H1 (cell line): ENCODE measurements at regions not wholly inside any gene's neighbourhood (a gene's known extent, or its start where the extent isn't known, plus 50 kb on each side); places are given as distances from the start of the nearest gene placed in this dataset.

Source experiments
- CTCF ChIA-PET: fragments of 300-600 bp; sonication (Branson Sonifier 250); formaldehyde crosslinking; loops from one replicate; lab custom pipeline; 2021; ENCODE audit not compliant: partially characterized antibody; lab: Charles Lee
- POLR2A ChIA-PET: fragments of 300-600 bp; sonication (Branson Sonifier 250); formaldehyde crosslinking; loops from one replicate; lab custom pipeline; 2021; ENCODE audit warnings: inconsistent platforms; ENCODE audit not compliant: partially characterized antibody; lab: Charles Lee
- DNase-seq, 2 experiments: peaks; one replicate each; pipeline versions ENCODE4 v3.0.0 to v3.0.0-alpha.2; 2010 to 2022; ENCODE audit warnings: low spot score in 2 of 2, low read depth in 1 of 2, mixed read lengths in 1 of 2
- FAIRE-seq: peaks from 2 replicates; lab custom pipeline; 2011; peaks lifted over from hg19 to GRCh38; lab: Jason Lieb, UNC
- H2AFZ ChIP-seq: 2 replicates; pipeline ENCODE4 v1.8.1; 2012; ENCODE audit warnings: low read length, inconsistent platforms
- H2AK5ac ChIP-seq: 2 replicates; pipeline ENCODE4 v1.6.1; 2013; ENCODE audit warnings: low read depth, low read length
- H2BK120ac ChIP-seq: replicated peaks from 2 replicates; pipeline ENCODE3; 2013; ENCODE audit warnings: low read depth, low read length, inconsistent platforms
- H2BK12ac ChIP-seq: 2 replicates; pipeline ENCODE4 v1.6.1; 2013; ENCODE audit warnings: low read depth, low read length
- H2BK15ac ChIP-seq: 2 replicates; pipeline ENCODE4 v1.6.1; 2013; ENCODE audit warnings: low read length
- H2BK20ac ChIP-seq: 2 replicates; pipeline ENCODE4 v1.6.1; 2013; ENCODE audit warnings: low read length
- H2BK5ac ChIP-seq: 2 replicates; pipeline ENCODE4 v1.6.1; 2013; ENCODE audit warnings: low read depth, low read length
- H3K14ac ChIP-seq: 2 replicates; pipeline ENCODE4 v1.6.1; 2013; ENCODE audit warnings: inconsistent platforms; ENCODE audit not compliant: insufficient read length
- H3K18ac ChIP-seq: 2 replicates; pipeline ENCODE4 v1.6.1; 2013; ENCODE audit warnings: low read length; ENCODE audit errors: extremely low read depth
- H3K23ac ChIP-seq: 2 replicates; pipeline ENCODE4 v1.6.1; 2013; ENCODE audit warnings: inconsistent platforms; ENCODE audit not compliant: insufficient read length
- H3K23me2 ChIP-seq: 2 replicates; pipeline ENCODE4 v1.6.1; 2013; ENCODE audit warnings: low read depth, low read length
- H3K27ac ChIP-seq: 2 replicates; pipeline ENCODE4 v1.6.1; 2011; ENCODE audit warnings: low read depth, low read length, inconsistent platforms
- H3K27me3 ChIP-seq, 4 experiments: replicated peaks in 1 of 4; 1 replicate in 1 of 4; 2 replicates in 3 of 4; pipeline versions ENCODE4 v1.6.1 to v1.8.1; 2011 to 2013; ENCODE audit warnings: low read length in 3 of 4, mild to moderate bottlenecking in 3 of 4, inconsistent platforms in 2 of 4, mixed read lengths in 2 of 4, moderate library complexity in 1 of 4; ENCODE audit not compliant: control insufficient read depth in 3 of 4, insufficient read depth in 3 of 4; ENCODE audit errors: extremely low read depth in 1 of 4
- H3K36me3 ChIP-seq, 4 experiments: 2 replicates each; pipeline versions ENCODE4 v1.6.1 to v1.8.1; 2011 to 2013; ENCODE audit warnings: mild to moderate bottlenecking in 4 of 4, low read length in 3 of 4, moderate library complexity in 2 of 4, control low read depth in 1 of 4, inconsistent platforms in 1 of 4; ENCODE audit not compliant: insufficient read depth in 4 of 4, control insufficient read depth in 2 of 4
- H3K4ac ChIP-seq: replicated peaks from 2 replicates; pipeline ENCODE3; 2013; ENCODE audit warnings: low read length, low read depth, mixed read lengths, inconsistent platforms; ENCODE audit not compliant: insufficient read length
- H3K4me1 ChIP-seq, 4 experiments: replicated peaks in 1 of 4; 1 replicate in 1 of 4; 2 replicates in 3 of 4; pipeline versions ENCODE4 v1.6.1 to v1.8.1; 2011 to 2013; ENCODE audit warnings: low read length in 3 of 4, inconsistent platforms in 2 of 4, mixed read lengths in 1 of 4; ENCODE audit not compliant: insufficient read depth in 4 of 4, control insufficient read depth in 3 of 4
- H3K4me2 ChIP-seq, 2 experiments: 2 replicates each; pipeline versions ENCODE4 v1.6.1 to v1.8.1; 2011 to 2013; ENCODE audit warnings: low read depth in 2 of 2, low read length in 2 of 2, control low read depth in 1 of 2, inconsistent platforms in 1 of 2, mild to moderate bottlenecking in 1 of 2; ENCODE audit not compliant: insufficient read depth in 1 of 2
- H3K4me3 ChIP-seq, 4 experiments: fragments of 200-600, 300-600 bp in 1 of 4; sonication (generic), shearing (Covaris generic), sonication (Bioruptor Twin) in 1 of 4; 2 replicates each; pipeline versions ENCODE4 v1.5.1 to v1.8.1; 2011 to 2016; ENCODE audit warnings: low read length in 4 of 4, low read depth in 3 of 4, control low read depth in 2 of 4, inconsistent platforms in 2 of 4, mild to moderate bottlenecking in 2 of 4, mixed read lengths in 1 of 4, moderate library complexity in 1 of 4; ENCODE audit not compliant: insufficient read depth in 2 of 4; ENCODE audit errors: extremely low read depth in 1 of 4
- H3K56ac ChIP-seq: replicated peaks from 2 replicates; pipeline ENCODE3; 2013; ENCODE audit warnings: low read depth, mild to moderate bottlenecking, mixed read lengths, low read length, inconsistent platforms; ENCODE audit not compliant: insufficient read length
- H3K79me1 ChIP-seq: 2 replicates; pipeline ENCODE4 v1.6.1; 2013; ENCODE audit warnings: low read depth, low read length, control low read depth
- H3K79me2 ChIP-seq, 2 experiments: 2 replicates each; pipeline versions ENCODE4 v1.6.1 to v1.8.1; 2012 to 2013; ENCODE audit warnings: low read length in 2 of 2, mild to moderate bottlenecking in 2 of 2, inconsistent platforms in 1 of 2; ENCODE audit not compliant: insufficient read depth in 2 of 2, control insufficient read depth in 1 of 2
- H3K9ac ChIP-seq, 4 experiments: replicated peaks in 1 of 4; 1 replicate in 1 of 4; 2 replicates in 3 of 4; pipeline versions ENCODE4 v1.6.1 to v1.8.1; 2011 to 2013; ENCODE audit warnings: low read depth in 3 of 4, low read length in 3 of 4, control low read depth in 2 of 4, mild to moderate bottlenecking in 2 of 4, moderate library complexity in 2 of 4, inconsistent platforms in 1 of 4; ENCODE audit errors: extremely low read depth in 1 of 4
- H3K9me3 ChIP-seq, 2 experiments: 2 replicates each; pipeline versions ENCODE4 v1.6.1 to v1.8.1; 2012 to 2013; ENCODE audit warnings: mild to moderate bottlenecking in 2 of 2, moderate library complexity in 2 of 2, control low read depth in 1 of 2, inconsistent platforms in 1 of 2, low read depth in 1 of 2, low read length in 1 of 2, mixed read lengths in 1 of 2; ENCODE audit not compliant: insufficient read depth in 2 of 2
- H4K20me1 ChIP-seq, 2 experiments: replicated peaks in 1 of 2; 2 replicates each; pipeline versions ENCODE3 to v1.8.1; 2011 to 2013; ENCODE audit warnings: inconsistent platforms in 2 of 2, low read length in 2 of 2, mild to moderate bottlenecking in 1 of 2; ENCODE audit not compliant: insufficient read depth in 2 of 2, control insufficient read depth in 1 of 2
- H4K5ac ChIP-seq: 2 replicates; pipeline ENCODE4 v1.6.1; 2013; ENCODE audit warnings: low read length, low read depth, mixed read lengths, inconsistent platforms; ENCODE audit not compliant: insufficient read length
- H4K8ac ChIP-seq: 2 replicates; pipeline ENCODE4 v1.8.0; 2013; ENCODE audit warnings: mild to moderate bottlenecking, moderate library complexity, low read length, inconsistent platforms; ENCODE audit not compliant: insufficient read depth; ENCODE audit errors: extremely low read depth
- H4K91ac ChIP-seq: replicated peaks from 2 replicates; pipeline ENCODE3; 2013; ENCODE audit warnings: low read length, mixed read lengths, inconsistent platforms; ENCODE audit not compliant: insufficient read length
- WGBS, 2 experiments: shearing (Covaris generic) in 1 of 2; methylation state at CpG; one replicate each; pipeline versions ENCODE4 v1.1.6 to v1.1.7; 2013 to 2015; ENCODE audit warnings: low lambda C conversion rate in 2 of 2, mixed read lengths in 2 of 2, inconsistent platforms in 1 of 2, low coverage in 1 of 2, missing lambda C conversion rate in 1 of 2; ENCODE audit not compliant: insufficient replicate concordance in 2 of 2, insufficient coverage in 1 of 2, insufficient read length in 1 of 2; ENCODE audit errors: extremely low coverage in 1 of 2, missing lambda C conversion rate in 1 of 2; 5-methylcytosine and 5-hydroxymethylcytosine counted together
- TF ChIP-seq, protein P1 (sequence below): fragments of 300-600 bp; sonication (generic); IDR thresholded peaks from 2 replicates; pipeline ENCODE4 v1.7.1; 2012; ENCODE audit warnings: low read length, moderate library complexity, mild to moderate bottlenecking, inconsistent platforms; ENCODE audit not compliant: insufficient replicate concordance

DNA sequence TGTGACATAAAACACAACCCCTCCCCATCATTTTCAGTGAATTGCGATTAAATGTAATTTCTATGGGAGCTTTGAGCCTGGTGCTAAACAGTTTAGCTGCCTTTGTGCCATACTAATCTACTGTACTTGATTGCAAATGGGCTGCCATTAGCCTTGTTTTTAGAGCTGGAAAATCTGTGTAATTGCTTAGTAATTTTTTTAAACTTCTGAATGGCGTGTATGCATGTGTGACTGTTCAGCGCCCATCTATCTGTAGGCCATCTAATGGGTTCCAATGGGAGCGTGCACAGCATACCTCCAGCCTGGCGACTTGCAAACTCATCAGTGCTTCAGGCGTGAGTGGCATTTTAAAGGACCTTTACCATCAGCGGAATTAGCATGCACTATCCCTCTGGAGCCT is 142.7 kb upstream of the KIRREL3 start:
- H3K4me3 ChIP-seq = no peak overlapping the region
- no peak overlapping the region for H3K56ac ChIP-seq
- H3K18ac ChIP-seq = no peak overlapping the region
- no peak overlapping the region for H3K27ac ChIP-seq
- WGBS, 2 experiments = 90% methylated on average over 7 of the region's 7 CpGs; no CpG with 5 or more reads in 1 of the 2 experiments
- H3K4ac ChIP-seq = no peak overlapping the region
- no peak overlapping the region for H4K91ac ChIP-seq
- H4K8ac ChIP-seq = no peak overlapping the region
- H2BK20ac ChIP-seq = no peak overlapping the region
- no peaks in the 10 kb centered on the region for H3K27me3 ChIP-seq
- ChIA-PET POLR2A (no interaction called here), CTCF (interaction anchor here (0.9 to 1.1 kb wide), 4 partner anchors 9 to 265 kb away, joined by 3 to 4 read pairs (median 3); no protein-coding TSS in a partner anchor)
- H3K14ac ChIP-seq = no peak overlapping the region
- H3K23ac ChIP-seq = no peak overlapping the region
- H3K79me2 ChIP-seq = no peaks in the 10 kb centered on the region
- H3K4me2 ChIP-seq = no peak overlapping the region
- no peak overlapping the region for H2BK12ac ChIP-seq
- H2BK15ac ChIP-seq = no peak overlapping the region
- H3K23me2 ChIP-seq = no peaks in the 10 kb centered on the region
- H3K9ac ChIP-seq = no peak overlapping the region
- H2BK120ac ChIP-seq = no peak overlapping the region
- DNase-seq = no peak
- no peak overlapping the region for H2BK5ac ChIP-seq
- no peak for FAIRE-seq
- H3K9me3 ChIP-seq = no peaks in the 10 kb centered on the region
- no peaks in the 10 kb centered on the region for H3K36me3 ChIP-seq
- H2AK5ac ChIP-seq = no peak overlapping the region
- no peak overlapping the region for H2AFZ ChIP-seq
- no peak overlapping the region for H4K5ac ChIP-seq
- H3K79me1 ChIP-seq = no peaks in the 10 kb centered on the region
- H3K4me1 ChIP-seq = peaks cover 0 to 6% (median 0%) of the 10 kb centered on the region in 4 experiments; a peak in 1 of 7 replicates
- H4K20me1 ChIP-seq = no peaks in the 10 kb centered on the region
- TF ChIP-seq, protein P1, sequence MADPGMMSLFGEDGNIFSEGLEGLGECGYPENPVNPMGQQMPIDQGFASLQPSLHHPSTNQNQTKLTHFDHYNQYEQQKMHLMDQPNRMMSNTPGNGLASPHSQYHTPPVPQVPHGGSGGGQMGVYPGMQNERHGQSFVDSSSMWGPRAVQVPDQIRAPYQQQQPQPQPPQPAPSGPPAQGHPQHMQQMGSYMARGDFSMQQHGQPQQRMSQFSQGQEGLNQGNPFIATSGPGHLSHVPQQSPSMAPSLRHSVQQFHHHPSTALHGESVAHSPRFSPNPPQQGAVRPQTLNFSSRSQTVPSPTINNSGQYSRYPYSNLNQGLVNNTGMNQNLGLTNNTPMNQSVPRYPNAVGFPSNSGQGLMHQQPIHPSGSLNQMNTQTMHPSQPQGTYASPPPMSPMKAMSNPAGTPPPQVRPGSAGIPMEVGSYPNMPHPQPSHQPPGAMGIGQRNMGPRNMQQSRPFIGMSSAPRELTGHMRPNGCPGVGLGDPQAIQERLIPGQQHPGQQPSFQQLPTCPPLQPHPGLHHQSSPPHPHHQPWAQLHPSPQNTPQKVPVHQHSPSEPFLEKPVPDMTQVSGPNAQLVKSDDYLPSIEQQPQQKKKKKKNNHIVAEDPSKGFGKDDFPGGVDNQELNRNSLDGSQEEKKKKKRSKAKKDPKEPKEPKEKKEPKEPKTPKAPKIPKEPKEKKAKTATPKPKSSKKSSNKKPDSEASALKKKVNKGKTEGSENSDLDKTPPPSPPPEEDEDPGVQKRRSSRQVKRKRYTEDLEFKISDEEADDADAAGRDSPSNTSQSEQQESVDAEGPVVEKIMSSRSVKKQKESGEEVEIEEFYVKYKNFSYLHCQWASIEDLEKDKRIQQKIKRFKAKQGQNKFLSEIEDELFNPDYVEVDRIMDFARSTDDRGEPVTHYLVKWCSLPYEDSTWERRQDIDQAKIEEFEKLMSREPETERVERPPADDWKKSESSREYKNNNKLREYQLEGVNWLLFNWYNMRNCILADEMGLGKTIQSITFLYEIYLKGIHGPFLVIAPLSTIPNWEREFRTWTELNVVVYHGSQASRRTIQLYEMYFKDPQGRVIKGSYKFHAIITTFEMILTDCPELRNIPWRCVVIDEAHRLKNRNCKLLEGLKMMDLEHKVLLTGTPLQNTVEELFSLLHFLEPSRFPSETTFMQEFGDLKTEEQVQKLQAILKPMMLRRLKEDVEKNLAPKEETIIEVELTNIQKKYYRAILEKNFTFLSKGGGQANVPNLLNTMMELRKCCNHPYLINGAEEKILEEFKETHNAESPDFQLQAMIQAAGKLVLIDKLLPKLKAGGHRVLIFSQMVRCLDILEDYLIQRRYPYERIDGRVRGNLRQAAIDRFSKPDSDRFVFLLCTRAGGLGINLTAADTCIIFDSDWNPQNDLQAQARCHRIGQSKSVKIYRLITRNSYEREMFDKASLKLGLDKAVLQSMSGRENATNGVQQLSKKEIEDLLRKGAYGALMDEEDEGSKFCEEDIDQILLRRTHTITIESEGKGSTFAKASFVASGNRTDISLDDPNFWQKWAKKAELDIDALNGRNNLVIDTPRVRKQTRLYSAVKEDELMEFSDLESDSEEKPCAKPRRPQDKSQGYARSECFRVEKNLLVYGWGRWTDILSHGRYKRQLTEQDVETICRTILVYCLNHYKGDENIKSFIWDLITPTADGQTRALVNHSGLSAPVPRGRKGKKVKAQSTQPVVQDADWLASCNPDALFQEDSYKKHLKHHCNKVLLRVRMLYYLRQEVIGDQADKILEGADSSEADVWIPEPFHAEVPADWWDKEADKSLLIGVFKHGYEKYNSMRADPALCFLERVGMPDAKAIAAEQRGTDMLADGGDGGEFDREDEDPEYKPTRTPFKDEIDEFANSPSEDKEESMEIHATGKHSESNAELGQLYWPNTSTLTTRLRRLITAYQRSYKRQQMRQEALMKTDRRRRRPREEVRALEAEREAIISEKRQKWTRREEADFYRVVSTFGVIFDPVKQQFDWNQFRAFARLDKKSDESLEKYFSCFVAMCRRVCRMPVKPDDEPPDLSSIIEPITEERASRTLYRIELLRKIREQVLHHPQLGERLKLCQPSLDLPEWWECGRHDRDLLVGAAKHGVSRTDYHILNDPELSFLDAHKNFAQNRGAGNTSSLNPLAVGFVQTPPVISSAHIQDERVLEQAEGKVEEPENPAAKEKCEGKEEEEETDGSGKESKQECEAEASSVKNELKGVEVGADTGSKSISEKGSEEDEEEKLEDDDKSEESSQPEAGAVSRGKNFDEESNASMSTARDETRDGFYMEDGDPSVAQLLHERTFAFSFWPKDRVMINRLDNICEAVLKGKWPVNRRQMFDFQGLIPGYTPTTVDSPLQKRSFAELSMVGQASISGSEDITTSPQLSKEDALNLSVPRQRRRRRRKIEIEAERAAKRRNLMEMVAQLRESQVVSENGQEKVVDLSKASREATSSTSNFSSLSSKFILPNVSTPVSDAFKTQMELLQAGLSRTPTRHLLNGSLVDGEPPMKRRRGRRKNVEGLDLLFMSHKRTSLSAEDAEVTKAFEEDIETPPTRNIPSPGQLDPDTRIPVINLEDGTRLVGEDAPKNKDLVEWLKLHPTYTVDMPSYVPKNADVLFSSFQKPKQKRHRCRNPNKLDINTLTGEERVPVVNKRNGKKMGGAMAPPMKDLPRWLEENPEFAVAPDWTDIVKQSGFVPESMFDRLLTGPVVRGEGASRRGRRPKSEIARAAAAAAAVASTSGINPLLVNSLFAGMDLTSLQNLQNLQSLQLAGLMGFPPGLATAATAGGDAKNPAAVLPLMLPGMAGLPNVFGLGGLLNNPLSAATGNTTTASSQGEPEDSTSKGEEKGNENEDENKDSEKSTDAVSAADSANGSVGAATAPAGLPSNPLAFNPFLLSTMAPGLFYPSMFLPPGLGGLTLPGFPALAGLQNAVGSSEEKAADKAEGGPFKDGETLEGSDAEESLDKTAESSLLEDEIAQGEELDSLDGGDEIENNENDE = no peak
